Smooth muscle cell (in vitro differentiated cells): ENCODE measurements at regions not wholly inside any gene's neighbourhood (a gene's known extent, or its start where the extent isn't known, plus 50 kb on each side); places are given as distances from the start of the nearest gene placed in this dataset.

Experiments used
- DNase-seq: peaks from one replicate; lab custom pipeline; 2025; ENCODE audit not compliant: unreplicated experiment; lab: John Stamatoyannopoulos, UW
- H2AFZ ChIP-seq: fragments of 200-600 bp; sonication (generic); 2 replicates; pipeline ENCODE4 v1.6.0; 2016; ENCODE audit warnings: antibody characterized with exemption, low read depth, mild to moderate bottlenecking
- H3F3A ChIP-seq: fragments of 200-600 bp; sonication (generic); 2 replicates; pipeline ENCODE4 v1.6.0; 2017; ENCODE audit warnings: antibody characterized with exemption, low read depth
- H3K27ac ChIP-seq: fragments of 200-600 bp; sonication (generic); 2 replicates; pipeline ENCODE4 v1.5.1; 2016; ENCODE audit warnings: low read depth, mild to moderate bottlenecking
- H3K27me3 ChIP-seq: fragments of 200-600 bp; sonication (generic); 2 replicates; pipeline ENCODE4 v1.6.1; 2016; ENCODE audit warnings: low read depth, mild to moderate bottlenecking
- H3K36me3 ChIP-seq: fragments of 200-600 bp; sonication (generic); 2 replicates; pipeline ENCODE4 v1.5.1; 2016; ENCODE audit warnings: low read depth
- H3K4me1 ChIP-seq: fragments of 200-600 bp; sonication (generic); 2 replicates; pipeline ENCODE4 v1.5.1; 2016; ENCODE audit warnings: low read depth
- H3K4me2 ChIP-seq: fragments of 200-600 bp; sonication (generic); 2 replicates; pipeline ENCODE4 v1.6.0; 2016; ENCODE audit warnings: mild to moderate bottlenecking
- H3K4me3 ChIP-seq: fragments of 200-600 bp; sonication (generic); 2 replicates; pipeline ENCODE4 v1.5.1; 2016; ENCODE audit warnings: mild to moderate bottlenecking
- H3K79me2 ChIP-seq: fragments of 200-600 bp; sonication (generic); 2 replicates; pipeline ENCODE4 v1.6.0; 2016; ENCODE audit warnings: low read depth, mild to moderate bottlenecking
- H3K9ac ChIP-seq: fragments of 200-600 bp; sonication (generic); 2 replicates; pipeline ENCODE4 v1.6.0; 2016; ENCODE audit warnings: low read depth
- H3K9me3 ChIP-seq: fragments of 200-600 bp; sonication (generic); replicated peaks from 2 replicates; pipeline ENCODE4 v1.5.1; 2016; ENCODE audit warnings: low read depth
- H4K20me1 ChIP-seq: fragments of 200-600 bp; sonication (generic); 2 replicates; pipeline ENCODE4 v1.6.0; 2016; ENCODE audit warnings: low read depth
- WGBS: methylation state at CpG from one replicate; pipeline ENCODE4 v1.1.7; 2016; ENCODE audit warnings: low lambda C conversion rate; 5-methylcytosine and 5-hydroxymethylcytosine counted together
- TF ChIP-seq, protein P1 (sequence below): fragments of 200-600 bp; sonication (generic); IDR thresholded peaks from 2 replicates; pipeline ENCODE4 v1.5.1; 2017; ENCODE audit warnings: borderline replicate concordance, mild to moderate bottlenecking, antibody characterized with exemption; ENCODE audit not compliant: insufficient read depth, poor library complexity, severe bottlenecking

- 94% methylated on average over 3 of the region's 3 CpGs for WGBS
- TF ChIP-seq, protein P1, sequence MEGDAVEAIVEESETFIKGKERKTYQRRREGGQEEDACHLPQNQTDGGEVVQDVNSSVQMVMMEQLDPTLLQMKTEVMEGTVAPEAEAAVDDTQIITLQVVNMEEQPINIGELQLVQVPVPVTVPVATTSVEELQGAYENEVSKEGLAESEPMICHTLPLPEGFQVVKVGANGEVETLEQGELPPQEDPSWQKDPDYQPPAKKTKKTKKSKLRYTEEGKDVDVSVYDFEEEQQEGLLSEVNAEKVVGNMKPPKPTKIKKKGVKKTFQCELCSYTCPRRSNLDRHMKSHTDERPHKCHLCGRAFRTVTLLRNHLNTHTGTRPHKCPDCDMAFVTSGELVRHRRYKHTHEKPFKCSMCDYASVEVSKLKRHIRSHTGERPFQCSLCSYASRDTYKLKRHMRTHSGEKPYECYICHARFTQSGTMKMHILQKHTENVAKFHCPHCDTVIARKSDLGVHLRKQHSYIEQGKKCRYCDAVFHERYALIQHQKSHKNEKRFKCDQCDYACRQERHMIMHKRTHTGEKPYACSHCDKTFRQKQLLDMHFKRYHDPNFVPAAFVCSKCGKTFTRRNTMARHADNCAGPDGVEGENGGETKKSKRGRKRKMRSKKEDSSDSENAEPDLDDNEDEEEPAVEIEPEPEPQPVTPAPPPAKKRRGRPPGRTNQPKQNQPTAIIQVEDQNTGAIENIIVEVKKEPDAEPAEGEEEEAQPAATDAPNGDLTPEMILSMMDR, result no peak
- H3K27me3 ChIP-seq, result no peaks in the 10 kb centered on the region
These were observed 435.7 kb downstream of the TXNL1 start for GRCh38 chr18:56202678-56203077.

GRCh38 chr18:56200381-56200911 lies 437.9 kb downstream of the TXNL1 start:
- TF ChIP-seq, protein P1, result no peak
- Histone ChIP-seq H3K27ac (peak overlapping the region; percentile 72), H3K4me2 (peak overlapping the region; percentile 12), H3K4me1 (no peaks in the 10 kb centered on the region), H3F3A (no peaks in the 10 kb centered on the region), H3K27me3 (no peaks in the 10 kb centered on the region), H3K9ac (no peak overlapping the region), H3K79me2 (no peaks in the 10 kb centered on the region), H3K9me3 (peaks cover 7% of the 10 kb centered on the region), H2AFZ (peak overlapping the region; percentile 43), H3K4me3 (no peak overlapping the region), H4K20me1 (no peaks in the 10 kb centered on the region), H3K36me3 (no peaks in the 10 kb centered on the region)
- WGBS, result 17% methylated on average over 1 of the region's 1 CpG
- DNase-seq, result no peak

More at GRCh38 chr18:56202678-56203077, 435.7 kb downstream of the TXNL1 start:
- Histone ChIP-seq H2AFZ (no peak overlapping the region), H3K4me1 (no peaks in the 10 kb centered on the region), H4K20me1 (no peaks in the 10 kb centered on the region), H3K27ac (no peak overlapping the region), H3K9ac (no peak overlapping the region), H3K36me3 (no peaks in the 10 kb centered on the region), H3K9me3 (peaks cover 7% of the 10 kb centered on the region), H3F3A (no peaks in the 10 kb centered on the region), H3K4me3 (no peak overlapping the region), H3K4me2 (no peak overlapping the region), H3K79me2 (no peaks in the 10 kb centered on the region)
- no peak for DNase-seq

DNA sequence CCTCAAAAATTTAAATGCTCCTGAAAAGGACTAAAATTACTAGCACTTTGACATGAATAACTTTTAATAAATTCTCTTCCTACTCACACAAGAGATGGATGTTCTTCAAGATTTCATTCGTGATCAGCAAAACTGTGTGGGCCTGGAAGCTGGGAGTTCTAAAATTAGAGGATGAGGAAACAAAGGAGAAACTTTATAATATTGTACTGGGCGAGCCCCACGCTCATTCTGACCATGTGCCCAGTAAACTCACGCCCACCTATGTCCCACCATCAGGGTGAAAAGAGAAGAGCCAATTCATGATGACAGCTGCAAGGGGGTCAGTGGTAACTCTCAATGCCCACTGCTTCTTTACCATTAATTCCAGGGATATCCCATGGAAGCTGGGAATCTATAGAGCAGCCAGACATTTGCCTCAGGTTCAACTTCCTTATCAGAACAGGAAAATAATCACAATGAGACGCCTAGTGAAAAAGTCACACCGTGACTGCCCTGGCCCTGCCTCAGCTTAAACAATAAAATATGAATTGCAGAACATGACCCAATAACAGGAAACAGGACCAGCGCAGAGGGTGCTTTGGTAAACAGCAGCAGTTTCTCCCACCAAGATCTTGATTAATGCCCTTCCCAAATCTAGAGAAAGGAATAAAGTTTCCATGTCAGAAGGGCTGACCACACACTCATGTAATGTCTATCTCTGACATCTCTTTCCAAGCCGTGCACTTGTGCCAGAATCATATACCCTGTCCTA lies 438.6 kb downstream of the TXNL1 start:
- no peak overlapping the region for H2AFZ ChIP-seq
- H3K4me1 ChIP-seq, result no peaks in the 10 kb centered on the region
- H3K27me3 ChIP-seq, result no peaks in the 10 kb centered on the region
- TF ChIP-seq, protein P1, result no peak
- peak overlapping the region; percentile 72 for H3K27ac ChIP-seq
- WGBS, result 89% methylated on average over 8 of the region's 8 CpGs
- no peak overlapping the region for H3K4me3 ChIP-seq
- H3K9me3 ChIP-seq, result peaks cover 7% of the 10 kb centered on the region
- H3K9ac ChIP-seq, result no peak overlapping the region
- DNase-seq, result no peak
- no peaks in the 10 kb centered on the region for H3K36me3 ChIP-seq
- no peaks in the 10 kb centered on the region for H3F3A ChIP-seq
- H3K79me2 ChIP-seq, result no peaks in the 10 kb centered on the region
- peak overlapping the region; percentile 12 for H3K4me2 ChIP-seq
- H4K20me1 ChIP-seq, result no peaks in the 10 kb centered on the region
